ENCODE measurements at regions not wholly inside any gene's neighbourhood (a gene's known extent, or its start where the extent isn't known, plus 50 kb on each side); places are given as distances from the start of the nearest gene placed in this dataset.

DNA sequence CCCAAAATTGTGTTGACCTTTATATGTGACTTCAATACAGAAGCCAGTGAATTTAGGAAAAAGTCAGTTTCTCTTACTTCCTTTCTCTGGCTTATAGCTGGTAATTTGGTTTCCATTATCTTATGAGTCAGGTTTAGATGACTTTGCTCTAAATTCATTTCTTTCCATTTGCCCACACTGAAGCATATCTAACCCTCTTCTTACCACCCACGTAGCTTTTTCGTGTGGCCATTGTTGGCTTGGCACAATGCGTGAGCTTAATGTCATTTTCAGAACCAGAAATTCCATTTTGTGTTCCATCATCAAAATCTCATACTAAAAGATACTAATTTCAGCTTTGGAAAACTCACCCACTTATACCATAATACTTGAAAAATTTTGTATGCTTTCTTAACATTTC, 271.2 kb downstream of the INHBA start:
- intact Hi-C loops (cut with DNase I; ENCODE audit: low total_unique reads) = no loop called here
- no peaks in the 10 kb centered on the region for H3K36me3 ChIP-seq
- H3K27me3 ChIP-seq (replicated peaks in 1 of 7) = no peaks in the 10 kb centered on the region
- H3K4me3 ChIP-seq = no peak overlapping the region
- no peak for DNase-seq
- H3K9me3 ChIP-seq = peaks cover 0 to 14% (median 0%) of the 10 kb centered on the region in 8 donors
- no peak overlapping the region for H3K27ac ChIP-seq
- TF ChIP-seq, protein P1, sequence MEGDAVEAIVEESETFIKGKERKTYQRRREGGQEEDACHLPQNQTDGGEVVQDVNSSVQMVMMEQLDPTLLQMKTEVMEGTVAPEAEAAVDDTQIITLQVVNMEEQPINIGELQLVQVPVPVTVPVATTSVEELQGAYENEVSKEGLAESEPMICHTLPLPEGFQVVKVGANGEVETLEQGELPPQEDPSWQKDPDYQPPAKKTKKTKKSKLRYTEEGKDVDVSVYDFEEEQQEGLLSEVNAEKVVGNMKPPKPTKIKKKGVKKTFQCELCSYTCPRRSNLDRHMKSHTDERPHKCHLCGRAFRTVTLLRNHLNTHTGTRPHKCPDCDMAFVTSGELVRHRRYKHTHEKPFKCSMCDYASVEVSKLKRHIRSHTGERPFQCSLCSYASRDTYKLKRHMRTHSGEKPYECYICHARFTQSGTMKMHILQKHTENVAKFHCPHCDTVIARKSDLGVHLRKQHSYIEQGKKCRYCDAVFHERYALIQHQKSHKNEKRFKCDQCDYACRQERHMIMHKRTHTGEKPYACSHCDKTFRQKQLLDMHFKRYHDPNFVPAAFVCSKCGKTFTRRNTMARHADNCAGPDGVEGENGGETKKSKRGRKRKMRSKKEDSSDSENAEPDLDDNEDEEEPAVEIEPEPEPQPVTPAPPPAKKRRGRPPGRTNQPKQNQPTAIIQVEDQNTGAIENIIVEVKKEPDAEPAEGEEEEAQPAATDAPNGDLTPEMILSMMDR (IDR thresholded peaks at IDR 0.05 in 8 of 11, conservative IDR thresholded peaks at IDR 0.05 in 3 of 11) = no peak
- TF ChIP-seq POLR2AphosphoS5 (IDR thresholded peaks at IDR 0.05) = no peak
- TF ChIP-seq POLR2A (IDR thresholded peaks at IDR 0.05) = no peak
- no peaks in the 10 kb centered on the region for H3K4me1 ChIP-seq
- WGBS, 5 donors = 81 to 90% (median 89%) methylated on average over 3 of the region's 3 CpGs

DNA sequence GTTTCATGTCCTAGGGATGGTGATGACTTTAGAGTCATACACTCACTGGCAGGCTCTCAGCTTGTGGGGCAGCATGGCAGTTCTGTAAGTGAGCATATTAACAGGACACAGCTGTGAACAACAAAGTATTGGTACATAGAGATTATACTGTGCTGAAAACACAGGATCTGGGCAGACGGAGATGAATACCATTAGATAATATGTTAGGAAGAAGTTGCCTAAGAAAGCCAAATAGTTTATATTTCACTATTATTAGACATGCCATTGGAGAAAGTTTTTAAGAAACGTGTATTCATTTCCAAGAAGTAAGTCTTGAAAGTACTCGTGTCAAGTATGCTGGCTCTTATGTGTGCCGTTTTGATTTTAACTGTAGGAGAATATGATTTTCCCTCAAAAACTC, 274.5 kb downstream of the INHBA start:
- intact Hi-C loops (cut with DNase I; ENCODE audit: low total_unique reads) = no loop called here
- no peaks in the 10 kb centered on the region for H3K36me3 ChIP-seq
- H3K9me3 ChIP-seq = no peaks in the 10 kb centered on the region
- no peak overlapping the region for H3K27ac ChIP-seq
- H3K27me3 ChIP-seq (replicated peaks in 1 of 7) = no peaks in the 10 kb centered on the region
- no peak overlapping the region for H3K4me3 ChIP-seq
- 78 to 84% (median 80%) methylated on average over 4 of the region's 4 CpGs for WGBS, 5 donors
- TF ChIP-seq POLR2AphosphoS5 (IDR thresholded peaks at IDR 0.05) (no peak), POLR2A (IDR thresholded peaks at IDR 0.05) (no peak)
- TF ChIP-seq, protein P1 (IDR thresholded peaks at IDR 0.05 in 8 of 11, conservative IDR thresholded peaks at IDR 0.05 in 3 of 11) = no peak
- no peak for DNase-seq
- H3K4me1 ChIP-seq = no peaks in the 10 kb centered on the region

DNA sequence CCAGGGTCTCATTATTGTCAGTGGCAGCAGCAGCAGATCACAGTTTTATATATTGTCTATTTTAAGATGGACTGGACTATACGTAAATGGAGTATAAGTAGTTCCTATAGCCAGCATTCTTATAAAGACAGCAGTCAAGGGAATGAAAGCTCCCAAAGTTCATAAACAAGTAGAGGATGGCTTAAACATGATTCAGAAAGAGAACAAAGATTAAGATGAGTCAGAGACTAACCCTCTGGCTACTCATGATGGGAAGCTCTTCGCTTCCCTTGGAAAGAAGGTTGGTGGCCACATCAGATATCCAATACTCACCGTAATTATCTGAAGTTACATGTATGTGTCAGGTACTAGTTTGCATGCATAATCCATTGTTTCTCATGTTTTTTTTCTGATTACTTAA, 277.0 kb downstream of the INHBA start:
- Histone ChIP-seq H3K4me3 (no peak overlapping the region), H3K27me3 (replicated peaks in 1 of 7) (no peaks in the 10 kb centered on the region), H3K9me3 (no peaks in the 10 kb centered on the region), H3K36me3 (no peaks in the 10 kb centered on the region), H3K4me1 (no peaks in the 10 kb centered on the region), H3K27ac (no peak overlapping the region)
- DNase-seq = no peak
- WGBS, 5 donors = 76 to 92% (median 87%) methylated on average over 3 of the region's 3 CpGs
- TF ChIP-seq, protein P1 (IDR thresholded peaks at IDR 0.05 in 8 of 11, conservative IDR thresholded peaks at IDR 0.05 in 3 of 11) = no peak
- TF ChIP-seq POLR2A (IDR thresholded peaks at IDR 0.05) (no peak), POLR2AphosphoS5 (IDR thresholded peaks at IDR 0.05) (no peak)
- intact Hi-C loops (cut with DNase I; ENCODE audit: low total_unique reads) = no loop called here

DNA sequence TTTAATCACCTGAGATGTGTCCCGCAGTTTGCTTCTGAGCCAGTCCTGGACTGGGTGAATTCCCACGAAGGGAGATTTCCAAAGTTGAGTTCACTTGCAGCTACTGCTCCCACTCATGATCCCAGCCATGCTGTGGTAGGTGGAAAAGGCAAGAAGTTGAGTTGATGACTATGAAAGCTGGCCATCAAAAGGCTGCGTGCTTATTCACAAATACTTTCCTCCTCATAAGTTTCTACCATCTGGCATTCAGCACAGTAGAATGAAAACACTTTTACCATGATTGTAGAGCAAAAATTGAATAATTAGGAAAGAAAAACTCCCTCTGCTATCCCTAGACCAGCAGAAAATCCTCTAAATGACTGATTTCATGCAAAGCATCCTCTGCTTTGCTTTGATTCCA, 281.8 kb downstream of the INHBA start:
- Histone ChIP-seq H3K27ac (no peak overlapping the region), H3K4me3 (no peak overlapping the region), H3K9me3 (no peaks in the 10 kb centered on the region), H3K27me3 (replicated peaks in 1 of 7) (no peaks in the 10 kb centered on the region), H3K36me3 (no peaks in the 10 kb centered on the region), H3K4me1 (no peaks in the 10 kb centered on the region)
- intact Hi-C loops (cut with DNase I; ENCODE audit: low total_unique reads) = no loop called here
- no peak for DNase-seq
- no peak for TF ChIP-seq POLR2AphosphoS5 (IDR thresholded peaks at IDR 0.05)
- TF ChIP-seq, protein P1 (IDR thresholded peaks at IDR 0.05 in 8 of 11, conservative IDR thresholded peaks at IDR 0.05 in 3 of 11) = no peak
- no peak for TF ChIP-seq POLR2A (IDR thresholded peaks at IDR 0.05)
- 79 to 92% (median 81%) methylated on average over 3 of the region's 3 CpGs for WGBS, 5 donors
